ENCODE measurements at regions not wholly inside any gene's neighbourhood (a gene's known extent, or its start where the extent isn't known, plus 50 kb on each side); places are given as distances from the start of the nearest gene placed in this dataset.

DNA sequence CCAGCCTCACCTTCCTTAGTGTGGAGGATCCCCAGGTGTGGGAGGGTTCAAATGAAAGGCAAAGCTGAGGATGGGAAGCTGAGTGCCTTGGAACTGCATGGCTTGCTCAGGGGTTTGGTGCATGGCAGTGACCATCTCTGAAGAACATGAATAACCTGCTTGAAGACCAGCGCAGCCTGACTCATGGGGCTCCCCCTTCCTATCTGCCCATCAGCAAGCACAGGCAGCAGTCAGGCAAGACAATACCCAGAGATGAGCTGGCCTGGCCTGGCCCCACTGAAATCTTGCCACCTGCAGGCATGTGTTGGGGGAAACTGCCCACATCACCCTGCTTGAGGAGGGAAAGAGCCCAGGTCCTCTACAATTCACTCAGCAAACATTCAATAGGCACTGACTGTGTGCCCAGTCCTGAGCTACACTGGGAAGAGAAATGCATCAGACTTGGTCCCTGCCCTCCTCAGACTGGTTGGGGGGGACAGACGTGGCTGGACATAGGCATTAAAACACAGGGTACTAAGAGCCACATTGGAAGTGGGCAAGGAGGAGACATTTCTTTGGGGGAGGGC is 105.0 kb upstream of the ALDH1B1 start:
- DNase-seq (ENCODE audit: low read depth in 2 of 2, low spot score in 1 of 2): no peak

DNA sequence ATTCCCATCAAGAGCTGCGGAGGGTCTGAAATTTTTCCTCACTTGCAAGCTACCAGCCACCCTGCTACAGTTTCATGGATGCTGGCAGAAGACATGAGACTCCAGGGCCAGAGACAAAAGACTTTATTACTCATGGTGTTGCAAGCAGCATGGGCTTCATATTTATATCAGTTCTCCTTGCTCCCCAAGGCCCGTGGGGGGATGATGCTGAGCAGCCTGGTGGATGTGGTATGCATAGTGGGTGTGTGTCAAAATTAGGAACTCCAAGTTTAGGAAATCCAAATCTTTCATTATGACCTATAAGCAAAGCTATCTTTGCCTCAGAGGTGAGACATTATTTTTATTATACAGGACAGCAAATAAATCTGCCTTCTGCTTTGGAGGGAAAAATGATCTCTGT is 105.7 kb upstream of the ALDH1B1 start:
- DNase-seq (ENCODE audit: low read depth in 2 of 2, low spot score in 1 of 2): no peak

DNA sequence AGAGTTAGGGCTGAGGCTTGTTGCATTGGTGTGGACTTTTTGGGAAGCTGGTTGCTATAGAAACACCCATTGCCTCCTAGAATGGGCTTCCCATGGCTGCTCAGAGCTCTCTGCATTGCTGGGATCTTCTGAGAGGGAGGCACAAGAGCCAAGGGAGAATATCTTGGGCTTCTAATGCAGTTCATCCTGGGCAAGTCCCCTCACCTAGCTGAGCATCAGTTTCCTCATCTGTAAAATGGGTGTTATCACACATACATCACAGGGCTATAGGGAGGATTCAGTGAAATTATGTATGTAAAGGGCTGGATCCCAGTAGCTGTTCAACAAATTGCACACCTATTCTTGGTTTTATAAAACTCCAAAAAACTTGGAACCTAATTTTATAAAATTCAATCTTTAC is 106.1 kb upstream of the ALDH1B1 start:
- no peak for DNase-seq (ENCODE audit: low read depth in 2 of 2, low spot score in 1 of 2)

DNA sequence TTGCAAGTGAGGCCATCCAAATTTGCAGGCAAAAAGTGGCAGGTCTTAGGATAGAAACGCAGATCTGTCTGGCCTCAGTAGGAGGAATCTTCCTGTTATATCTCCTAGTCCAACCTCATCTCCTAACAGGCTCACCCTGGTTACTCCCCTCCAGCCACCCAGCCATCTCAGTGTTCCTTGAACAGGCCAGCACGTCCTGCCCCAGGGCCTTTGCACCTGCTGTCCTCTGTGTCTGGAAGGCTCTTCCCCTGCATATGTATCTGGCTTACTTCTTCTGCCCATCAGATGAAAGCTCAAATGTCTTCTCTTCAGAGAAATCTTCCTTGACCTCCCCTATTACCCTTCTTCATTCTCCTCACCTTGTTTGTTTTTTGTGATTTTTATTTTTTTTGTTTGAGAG is 107.3 kb upstream of the ALDH1B1 start:
- no peak for DNase-seq (ENCODE audit: low read depth in 2 of 2, low spot score in 1 of 2)

DNA sequence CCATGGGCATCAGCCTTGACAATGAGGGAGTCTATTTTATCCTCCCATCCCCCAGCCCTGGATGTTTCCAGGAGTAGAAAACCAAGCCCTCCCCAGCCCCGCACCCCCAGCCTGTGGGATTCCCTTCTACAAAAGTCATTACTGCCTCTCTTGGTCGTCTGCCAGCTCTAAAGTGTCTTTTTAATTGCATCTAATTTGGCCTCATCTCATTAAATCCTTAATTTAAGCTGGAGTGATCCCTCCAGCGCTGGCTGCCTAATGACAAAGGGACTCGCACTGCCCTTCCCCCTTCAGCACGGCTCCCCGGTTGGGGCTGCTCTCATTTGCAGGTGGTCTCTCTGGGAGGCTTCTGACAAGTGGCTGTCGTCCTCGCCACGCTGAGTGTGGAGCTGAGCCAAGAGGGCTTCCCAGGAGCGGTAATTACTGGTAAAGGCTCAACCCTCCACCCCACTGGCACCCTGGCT is 107.9 kb upstream of the ALDH1B1 start:
- DNase-seq (ENCODE audit: low read depth in 2 of 2, low spot score in 1 of 2): no peak

DNA sequence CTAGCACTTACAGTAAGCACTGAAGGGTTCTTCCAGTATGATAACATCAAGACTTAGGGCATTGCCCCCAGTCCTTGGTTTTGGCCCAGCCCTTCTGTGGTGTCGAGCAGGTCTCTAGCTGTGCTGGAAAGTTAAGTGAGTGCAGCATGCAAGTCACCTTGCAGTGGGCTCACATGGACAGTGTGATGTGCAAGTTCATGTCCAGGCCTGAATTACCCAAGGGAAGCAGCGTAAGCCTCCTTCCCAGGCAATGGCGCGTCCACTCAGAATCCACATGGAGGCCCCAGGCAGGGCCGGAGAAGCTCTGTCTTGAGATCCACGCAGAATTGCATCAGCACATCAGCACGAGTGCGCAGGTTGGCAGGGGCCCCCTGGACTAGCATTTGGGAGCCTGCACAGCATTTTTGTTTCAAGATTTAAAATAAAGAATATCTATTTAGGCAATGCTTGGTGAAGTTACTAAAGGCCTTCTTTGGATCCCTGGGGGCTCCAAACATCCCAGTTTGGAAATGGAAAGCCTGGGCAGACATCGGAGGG is 108.4 kb upstream of the ALDH1B1 start:
- no peak for DNase-seq (ENCODE audit: low read depth in 2 of 2, low spot score in 1 of 2)

DNA sequence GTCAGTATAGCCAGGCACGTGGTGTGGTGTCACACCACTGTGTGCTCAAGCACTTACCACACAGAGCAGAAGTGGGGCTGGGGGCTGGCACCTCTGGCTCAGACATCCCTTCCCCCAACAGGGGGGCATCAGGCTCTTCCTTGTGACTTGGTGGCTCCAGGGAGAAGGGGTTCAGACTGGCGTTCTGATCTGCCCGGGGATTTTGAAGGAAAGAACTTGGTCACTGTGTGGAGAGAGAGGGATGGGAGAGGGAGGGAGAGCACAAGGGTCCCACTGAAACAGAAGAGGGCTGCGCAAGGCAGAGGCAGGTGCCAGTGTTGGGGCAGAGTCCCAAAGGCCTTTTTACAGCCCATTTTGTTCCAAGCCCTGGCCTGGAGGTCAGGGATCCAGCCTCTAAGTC is 109.7 kb upstream of the ALDH1B1 start:
- DNase-seq (ENCODE audit: low read depth in 2 of 2, low spot score in 1 of 2): no peak

DNA sequence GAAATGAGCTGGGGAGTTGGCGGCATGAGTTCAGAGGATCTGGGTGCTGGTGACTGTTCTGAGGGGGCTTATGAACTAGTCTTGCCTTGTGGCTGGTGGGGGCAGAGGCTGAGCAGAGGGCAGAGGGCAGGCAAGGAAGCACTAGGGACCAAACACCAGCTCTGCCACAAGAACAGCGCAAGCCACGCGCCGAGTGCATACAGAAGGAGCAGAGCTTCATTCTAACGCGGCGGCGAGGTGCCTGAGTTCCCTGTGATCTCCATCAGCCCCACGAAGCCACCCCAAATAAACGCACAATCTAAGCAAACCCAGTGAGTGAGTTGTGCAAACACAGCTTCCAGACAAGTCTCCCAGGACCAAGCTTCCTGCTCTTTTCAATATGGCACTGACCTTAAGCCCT is 110.6 kb upstream of the ALDH1B1 start:
- no peak for DNase-seq (ENCODE audit: low read depth in 2 of 2, low spot score in 1 of 2)

DNA sequence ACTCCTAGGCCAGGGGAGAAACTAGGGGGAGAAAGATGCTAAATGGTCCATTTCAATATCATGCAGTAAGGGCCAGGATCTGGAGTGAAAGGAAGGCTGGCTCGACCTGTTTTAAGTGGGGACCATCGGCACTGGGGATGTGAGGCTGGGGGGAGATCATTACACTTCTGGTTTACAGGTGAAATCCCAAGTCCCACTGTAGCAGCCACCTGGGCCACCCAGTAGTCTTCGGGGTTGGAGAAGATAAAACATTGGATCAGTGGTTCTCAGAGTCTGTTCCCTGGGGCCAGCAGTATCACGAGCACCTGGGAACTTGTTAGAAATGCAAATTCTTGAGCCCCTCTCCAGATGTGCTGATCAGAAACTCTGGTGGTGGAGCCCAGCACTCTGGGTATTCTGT is 111.3 kb upstream of the ALDH1B1 start:
- no peak for DNase-seq (ENCODE audit: low read depth in 2 of 2, low spot score in 1 of 2)

DNA sequence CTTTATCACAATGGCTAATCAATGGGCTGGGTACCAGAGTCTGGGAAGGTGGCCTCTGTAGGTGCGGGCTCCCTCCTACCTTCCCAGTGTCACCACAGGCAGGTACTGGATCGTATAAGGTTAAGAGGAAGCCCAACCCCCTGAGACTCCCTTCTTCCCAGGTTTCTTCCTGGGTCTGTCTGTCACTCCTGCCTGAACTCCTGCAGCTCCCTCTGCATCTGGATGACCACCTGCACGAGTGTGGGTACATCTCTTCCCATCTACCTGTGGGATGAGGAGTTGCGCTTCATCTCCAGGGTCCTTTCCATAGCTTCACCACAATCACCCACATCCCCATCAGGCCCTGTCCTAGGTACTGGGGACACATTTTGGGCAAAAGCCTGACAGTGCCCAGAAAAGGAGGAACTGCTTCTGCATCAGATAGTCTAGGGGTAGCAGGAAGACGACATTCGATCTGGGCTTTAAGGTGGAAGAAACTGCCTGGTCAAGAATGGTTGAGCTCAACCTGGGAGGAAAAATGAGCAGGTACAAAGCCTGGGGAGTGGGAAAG is 112.2 kb upstream of the ALDH1B1 start:
- no peak for DNase-seq (ENCODE audit: low read depth in 2 of 2, low spot score in 1 of 2)

DNA sequence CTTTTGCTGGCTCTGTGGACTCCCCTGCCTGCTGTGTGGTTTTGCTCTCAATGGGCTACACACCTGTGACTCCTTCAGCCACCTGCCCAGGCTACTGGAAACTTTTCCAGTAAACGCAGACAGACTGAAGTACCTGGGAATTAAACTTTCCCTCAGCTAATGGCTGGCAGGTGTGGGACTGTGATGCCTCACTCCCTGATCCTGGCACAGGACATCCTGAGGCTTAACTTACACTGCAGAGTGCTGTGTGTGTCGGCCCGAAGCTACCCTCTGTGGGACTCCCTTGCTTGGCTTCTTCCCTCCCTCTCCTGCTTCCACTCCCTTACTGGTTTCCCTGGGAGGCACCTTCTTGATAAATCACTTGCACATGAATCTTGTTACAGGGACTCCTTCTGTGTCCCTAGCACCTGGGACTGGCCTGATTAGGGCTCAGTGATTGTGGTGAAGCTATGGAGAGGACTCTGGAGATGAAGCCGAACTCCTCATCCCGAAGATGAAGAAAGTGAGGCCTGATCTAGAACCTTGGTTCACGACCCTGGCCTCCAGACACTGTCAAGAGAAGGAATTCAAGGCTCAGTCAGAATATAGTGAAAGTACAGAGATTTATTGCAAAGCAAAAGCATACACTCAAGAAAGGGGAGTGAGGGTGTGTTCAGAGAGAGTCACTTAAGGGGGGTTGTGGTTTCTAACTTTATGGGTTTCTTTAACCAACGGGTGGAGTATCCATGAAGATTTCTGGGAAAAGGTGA is 113.4 kb upstream of the ALDH1B1 start:
- no peak for DNase-seq (ENCODE audit: low read depth in 2 of 2, low spot score in 1 of 2)

DNA sequence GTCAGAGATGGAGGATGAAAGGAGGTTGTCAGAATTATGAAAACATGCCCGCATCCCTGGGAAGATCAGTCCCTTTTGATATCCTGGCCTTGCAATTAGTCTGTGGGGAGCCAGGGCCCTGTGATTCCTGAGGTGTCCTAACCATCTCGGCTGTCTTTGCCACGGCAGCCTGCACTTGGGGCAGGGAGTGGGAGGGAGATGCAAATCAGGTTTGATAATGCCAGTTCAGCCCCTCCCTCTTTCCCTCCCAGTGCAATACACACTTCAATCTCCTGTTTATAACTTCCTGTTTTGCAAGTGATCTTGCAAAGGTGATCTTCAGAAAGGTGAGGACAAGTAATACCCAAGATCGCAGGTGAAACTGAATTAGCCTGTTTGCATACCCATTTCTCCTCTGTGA is 114.0 kb upstream of the ALDH1B1 start:
- no peak for DNase-seq (ENCODE audit: low read depth in 2 of 2, low spot score in 1 of 2)

DNA sequence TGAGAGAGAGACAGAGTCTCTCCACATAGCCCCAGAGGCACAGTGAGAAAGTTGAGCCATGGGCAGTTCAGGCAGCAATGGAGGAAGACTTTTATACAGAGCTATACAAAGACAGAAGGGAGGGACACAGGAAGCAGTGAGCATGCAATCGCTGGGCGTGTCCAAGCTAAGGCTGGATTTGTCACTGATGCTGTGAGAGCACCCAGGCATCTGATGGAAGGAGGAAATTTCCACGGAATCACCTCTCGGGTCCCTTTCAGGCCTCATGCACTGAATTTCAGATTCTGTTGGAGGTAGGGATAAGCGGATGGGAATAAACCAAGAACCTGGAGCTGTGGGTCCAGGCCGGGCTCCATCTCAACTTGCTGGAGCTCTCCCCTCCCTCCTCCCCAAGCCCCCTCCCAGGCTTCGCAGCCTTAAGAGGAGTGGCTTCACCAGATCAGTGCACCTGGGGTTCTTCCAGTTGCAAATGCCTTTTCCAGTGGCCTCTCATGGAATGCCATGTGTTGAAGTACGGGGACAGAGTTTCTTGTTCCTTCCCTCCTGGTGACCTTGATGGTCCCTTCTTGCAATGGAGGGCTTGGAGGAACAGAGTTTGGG is 114.8 kb upstream of the ALDH1B1 start:
- no peak for DNase-seq (ENCODE audit: low read depth in 2 of 2, low spot score in 1 of 2)

DNA sequence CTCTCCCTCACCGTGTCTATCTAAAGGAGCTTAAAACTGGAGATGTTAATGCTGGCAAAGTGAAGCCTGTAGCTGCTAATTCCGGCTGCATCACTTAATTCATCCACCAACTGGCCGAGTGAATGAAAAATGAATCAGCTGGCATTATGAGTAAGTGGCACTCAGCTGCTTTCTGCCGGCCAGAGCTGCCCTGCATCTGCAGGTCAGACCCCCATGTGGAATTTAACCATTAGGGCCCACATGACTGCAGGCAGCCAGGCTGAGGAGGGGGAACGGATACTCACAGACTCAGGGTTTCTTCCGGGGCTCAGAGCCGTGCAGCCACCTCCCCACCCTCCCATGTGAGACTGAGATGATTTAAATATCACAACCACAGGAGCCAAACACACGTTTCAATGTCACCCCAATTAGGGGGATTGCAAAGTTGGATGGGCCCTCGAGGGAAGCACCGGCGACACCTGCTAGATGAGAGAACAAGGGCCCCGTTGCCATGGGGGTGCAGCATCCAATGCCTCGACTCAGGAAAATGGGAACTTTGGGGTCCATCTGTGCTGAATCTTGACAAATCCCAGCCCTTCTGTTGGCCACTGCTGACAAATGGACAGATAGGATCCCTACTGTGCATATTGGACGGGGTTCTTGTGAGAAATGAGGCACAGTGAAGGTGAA is 115.6 kb upstream of the ALDH1B1 start:
- DNase-seq (ENCODE audit: low read depth in 2 of 2, low spot score in 1 of 2): no peak

DNA sequence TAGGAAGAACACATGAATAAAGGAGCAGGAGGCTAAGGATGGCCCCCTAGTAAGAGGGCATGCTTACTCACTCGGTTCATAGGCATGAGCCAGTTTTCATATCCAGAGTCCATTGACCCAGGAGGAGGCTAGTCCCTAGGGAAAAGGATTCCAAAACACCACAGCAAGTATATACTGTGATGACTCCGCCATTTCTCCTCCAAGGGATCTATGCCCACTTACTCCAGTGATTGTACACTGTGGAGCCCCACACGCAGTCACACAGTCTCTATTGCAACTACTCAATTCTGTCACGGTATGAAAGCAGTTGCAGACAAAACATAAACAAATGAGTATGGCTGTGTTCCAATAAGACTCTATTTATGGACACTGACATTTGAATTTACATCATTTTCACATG is 117.7 kb upstream of the ALDH1B1 start:
- DNase-seq (ENCODE audit: low read depth in 2 of 2, low spot score in 1 of 2): no peak

DNA sequence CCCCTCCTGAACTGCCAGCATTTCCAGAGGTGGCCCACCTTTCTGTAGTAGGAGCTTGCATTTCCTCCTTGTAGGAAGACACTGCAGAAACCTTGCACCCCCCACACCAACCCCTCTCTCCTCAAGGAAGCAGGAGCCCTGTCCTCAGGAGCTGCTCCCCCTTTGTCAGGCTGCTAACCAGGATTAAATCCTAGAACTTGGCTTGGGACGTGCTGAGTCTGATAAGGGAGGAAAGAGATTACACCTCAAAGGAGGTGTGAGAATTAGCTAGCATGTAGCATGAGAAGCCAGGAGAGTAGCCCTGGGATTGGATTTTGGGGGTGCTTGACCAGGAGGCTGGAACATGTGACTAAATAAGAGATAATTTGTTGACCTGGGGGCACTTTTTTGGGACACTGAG is 119.8 kb upstream of the ALDH1B1 start:
- DNase-seq (ENCODE audit: low read depth in 2 of 2, low spot score in 1 of 2): no peak

DNA sequence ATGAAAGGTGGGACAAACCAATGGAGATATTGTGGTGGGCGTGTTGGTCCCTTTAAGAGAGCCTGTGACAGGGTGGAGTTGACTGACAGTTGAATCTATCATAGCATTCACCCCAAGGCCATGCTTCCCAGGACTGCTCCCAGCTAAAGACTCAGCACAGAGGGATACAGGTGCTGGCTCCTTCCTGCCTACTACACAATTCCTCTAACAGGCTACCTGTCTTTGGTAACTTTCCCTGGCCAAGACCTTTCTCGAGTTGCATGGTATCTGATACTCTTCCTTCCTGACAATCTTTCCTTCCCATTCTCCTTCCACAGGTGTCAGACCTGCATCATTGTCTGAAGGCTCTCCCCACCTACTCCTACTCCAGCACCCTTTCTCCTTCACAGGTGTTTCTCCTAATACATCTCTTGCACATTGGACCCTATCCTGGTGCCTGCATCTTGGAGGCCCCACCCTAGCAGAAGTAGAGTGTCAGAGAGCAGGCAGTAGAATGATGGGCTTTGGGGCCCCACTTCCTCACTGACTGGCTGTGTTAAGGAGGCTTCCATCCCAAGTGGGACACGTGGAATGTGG is 120.7 kb upstream of the ALDH1B1 start:
- DNase-seq (ENCODE audit: low read depth in 2 of 2, low spot score in 1 of 2): no peak

DNA sequence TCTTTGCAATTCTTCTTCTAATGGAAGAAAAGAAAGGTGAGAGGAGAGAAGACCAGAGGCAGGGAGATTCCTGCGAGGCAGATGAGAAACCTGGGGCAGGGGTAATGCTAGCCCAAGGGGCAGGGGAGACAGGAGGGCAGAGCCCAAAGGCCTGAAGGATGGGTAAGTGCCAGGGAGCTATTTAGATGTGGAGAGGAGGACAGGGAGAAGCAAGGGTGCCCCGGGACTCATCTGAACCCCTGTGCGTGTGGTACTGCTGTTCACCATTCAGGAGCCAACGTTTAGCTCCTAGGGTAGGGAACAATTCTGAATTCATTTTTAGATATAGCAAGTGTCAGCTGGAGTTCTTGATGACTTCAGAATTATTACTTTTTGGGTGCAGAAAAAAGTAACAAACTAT is 122.7 kb upstream of the ALDH1B1 start:
- no peak for DNase-seq (ENCODE audit: low read depth in 2 of 2, low spot score in 1 of 2)

DNA sequence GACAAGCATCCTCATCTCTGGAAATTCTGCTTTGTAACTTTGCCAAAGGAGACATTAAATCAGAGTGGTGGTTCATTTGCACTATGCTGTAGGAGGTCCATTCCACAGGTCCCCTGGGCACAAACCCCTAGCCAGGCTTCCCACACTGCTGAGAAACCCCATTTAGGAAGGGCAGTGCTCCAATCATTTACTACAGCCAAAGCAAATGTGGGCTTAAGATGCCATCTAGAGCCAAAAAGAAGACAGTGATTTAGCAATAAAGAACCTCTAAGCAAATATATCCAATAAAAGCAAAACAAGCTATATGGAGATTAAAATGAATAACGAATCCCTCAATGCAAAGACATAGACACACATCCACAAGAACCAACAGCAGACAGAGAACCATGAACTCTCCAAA is 129.0 kb upstream of the ALDH1B1 start:
- DNase-seq (ENCODE audit: low read depth in 2 of 2, low spot score in 1 of 2): no peak

DNA sequence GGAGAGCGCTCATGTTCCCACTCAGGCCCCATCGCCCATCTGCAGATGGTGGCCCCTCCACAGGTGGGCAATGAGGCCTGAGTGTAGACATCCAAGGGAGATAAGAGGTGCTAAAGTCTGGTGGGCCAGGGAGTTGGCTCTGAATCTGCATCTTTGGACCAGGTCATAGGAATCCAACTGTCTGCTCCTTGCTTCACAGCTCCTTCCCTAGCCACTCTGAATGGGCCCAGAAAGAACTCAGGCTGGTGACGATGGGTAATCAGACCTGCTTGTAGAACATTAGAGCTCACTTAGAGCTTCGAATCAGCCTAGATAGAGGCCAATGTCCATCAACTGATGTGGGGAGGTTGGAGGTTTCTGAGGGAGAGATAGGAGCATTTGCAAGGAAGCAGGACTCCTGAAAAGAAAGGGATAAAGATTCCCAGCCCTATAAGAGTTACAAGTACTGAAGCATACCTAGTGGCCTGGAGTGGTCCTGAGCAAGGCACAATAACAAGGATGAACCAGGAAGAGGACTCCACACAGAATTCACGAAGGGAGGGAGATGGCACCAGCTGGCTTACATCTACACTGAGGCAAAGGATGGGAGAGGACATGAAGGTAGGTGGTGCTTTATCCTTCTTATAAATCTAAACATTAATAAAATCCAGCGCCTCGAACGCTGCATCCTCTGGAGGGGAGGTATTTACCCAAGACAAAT is 132.8 kb upstream of the ALDH1B1 start:
- DNase-seq (ENCODE audit: low read depth in 2 of 2, low spot score in 1 of 2): no peak

DNA sequence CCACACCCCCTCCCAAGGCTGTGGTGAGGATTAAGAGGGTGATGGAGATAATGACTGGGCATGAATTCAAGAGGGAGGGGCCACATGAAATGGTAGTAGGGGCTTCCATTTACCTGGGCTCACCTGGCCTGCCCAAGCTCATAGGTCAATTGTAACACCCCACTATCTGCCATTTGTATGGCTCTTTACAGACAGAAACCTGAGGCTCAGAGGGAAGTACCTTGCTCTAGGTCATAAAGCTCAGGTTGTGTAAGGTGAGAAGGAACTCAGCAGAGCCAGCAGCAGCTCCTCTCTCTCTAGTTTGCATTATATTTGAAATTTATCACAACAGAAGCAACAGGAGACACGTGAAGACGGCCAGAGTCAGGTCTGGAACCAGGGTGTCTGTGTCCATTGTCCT is 133.4 kb upstream of the ALDH1B1 start:
- no peak for DNase-seq (ENCODE audit: low read depth in 2 of 2, low spot score in 1 of 2)
